ENCODE measurements at regions not wholly inside any gene's neighbourhood (a gene's known extent, or its start where the extent isn't known, plus 50 kb on each side); places are given as distances from the start of the nearest gene placed in this dataset.

GRCh38 chr14:48686650-48687049 is 899.5 kb downstream of the RPS29 start:
- no peaks in the 10 kb centered on the region for H3K9me3 ChIP-seq (ENCODE audit: insufficient read depth, low read depth, low read length)
- H3K27ac ChIP-seq (ENCODE audit: low read depth, low read length), result no peak overlapping the region
- no peak overlapping the region for H3K14ac ChIP-seq (ENCODE audit: low read length)
- H2BK12ac ChIP-seq (ENCODE audit: low read length), result no peak overlapping the region
- H2BK5ac ChIP-seq (ENCODE audit: low read depth, low read length, poor library complexity), result no peak overlapping the region
- H3K4me3 ChIP-seq (ENCODE audit: low read depth, low read length), result no peak overlapping the region
- no peak for DNase-seq
- H4K91ac ChIP-seq (ENCODE audit: low read depth, low read length), result no peak overlapping the region
- no peaks in the 10 kb centered on the region for H3K27me3 ChIP-seq (ENCODE audit: insufficient read depth, low read length)
- no peaks in the 10 kb centered on the region for H3K79me1 ChIP-seq (ENCODE audit: low read length)
- no peak overlapping the region for H3K18ac ChIP-seq (ENCODE audit: low read length)
- no peaks in the 10 kb centered on the region for H3K4me1 ChIP-seq (ENCODE audit: control insufficient read depth in 1 of 2, insufficient read depth in 2 of 2, low read length in 2 of 2)
- no CpG with 5 or more reads among the region's 3 CpGs for WGBS (ENCODE audit: extremely low coverage, insufficient coverage, insufficient read length)
- no peak overlapping the region for H3K4me2 ChIP-seq (ENCODE audit: low read length)
- H4K8ac ChIP-seq (ENCODE audit: low read depth, low read length), result no peak overlapping the region
- no peak overlapping the region for H2BK120ac ChIP-seq (ENCODE audit: insufficient read depth, low read length, poor library complexity)
- no peak overlapping the region for H3K23ac ChIP-seq (ENCODE audit: low read length)
- H3K79me2 ChIP-seq (ENCODE audit: control insufficient read depth, insufficient read depth, low read length, poor library complexity), result no peaks in the 10 kb centered on the region
- no peak overlapping the region for H3K4ac ChIP-seq (ENCODE audit: low read depth, low read length)
- H2AFZ ChIP-seq (ENCODE audit: insufficient read depth, low read length, poor library complexity), result no peak overlapping the region
- no peak overlapping the region for H3K9ac ChIP-seq (ENCODE audit: low read length)
- H4K12ac ChIP-seq (ENCODE audit: low read depth, low read length), result no peak overlapping the region
- H2AK5ac ChIP-seq (ENCODE audit: low read length), result no peak overlapping the region
- H3K36me3 ChIP-seq (ENCODE audit: control insufficient read depth in 1 of 2, insufficient read depth in 2 of 2, low read length in 2 of 2), result no peaks in the 10 kb centered on the region

DNA sequence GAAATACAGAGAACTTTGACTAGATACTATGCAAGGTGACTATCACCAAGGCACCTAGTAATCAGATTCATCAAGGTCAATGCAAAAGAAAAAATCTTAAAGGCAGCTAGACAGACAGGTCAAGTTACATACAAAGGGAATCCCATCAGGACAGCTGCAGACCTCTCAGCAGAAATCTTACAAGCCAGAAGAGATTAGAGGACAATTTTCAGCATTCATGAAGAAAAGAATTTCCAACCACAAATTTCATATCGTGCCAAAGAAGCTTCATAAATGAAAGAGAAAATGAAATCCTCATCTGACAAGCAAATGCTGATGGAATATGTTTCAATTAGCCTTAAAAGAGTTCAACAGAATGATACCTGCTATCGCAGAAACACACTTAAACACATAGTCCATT is 913.7 kb downstream of the RPS29 start:
- Histone ChIP-seq H2BK5ac (ENCODE audit: low read depth, low read length, poor library complexity) (no peak overlapping the region), H3K79me1 (ENCODE audit: low read length) (no peaks in the 10 kb centered on the region), H3K27ac (ENCODE audit: low read depth, low read length) (no peak overlapping the region), H3K9me3 (ENCODE audit: insufficient read depth, low read depth, low read length) (no peaks in the 10 kb centered on the region), H3K14ac (ENCODE audit: low read length) (no peak overlapping the region), H3K4ac (ENCODE audit: low read depth, low read length) (no peak overlapping the region), H2BK12ac (ENCODE audit: low read length) (no peak overlapping the region), H3K79me2 (ENCODE audit: control insufficient read depth, insufficient read depth, low read length, poor library complexity) (no peaks in the 10 kb centered on the region), H2BK120ac (ENCODE audit: insufficient read depth, low read length, poor library complexity) (no peak overlapping the region), H3K27me3 (ENCODE audit: insufficient read depth, low read length) (no peaks in the 10 kb centered on the region), H4K12ac (ENCODE audit: low read depth, low read length) (no peak overlapping the region), H3K4me2 (ENCODE audit: low read length) (no peak overlapping the region), H3K9ac (ENCODE audit: low read length) (no peak overlapping the region), H3K4me1 (ENCODE audit: control insufficient read depth in 1 of 2, insufficient read depth in 2 of 2, low read length in 2 of 2) (no peaks in the 10 kb centered on the region), H4K91ac (ENCODE audit: low read depth, low read length) (no peak overlapping the region), H3K36me3 (ENCODE audit: control insufficient read depth in 1 of 2, insufficient read depth in 2 of 2, low read length in 2 of 2) (no peaks in the 10 kb centered on the region), H3K23ac (ENCODE audit: low read length) (no peak overlapping the region), H2AK5ac (ENCODE audit: low read length) (no peak overlapping the region), H4K8ac (ENCODE audit: low read depth, low read length) (no peak overlapping the region), H2AFZ (ENCODE audit: insufficient read depth, low read length, poor library complexity) (no peak overlapping the region), H3K4me3 (ENCODE audit: low read depth, low read length) (no peak overlapping the region), H3K18ac (ENCODE audit: low read length) (no peak overlapping the region)
- WGBS (ENCODE audit: extremely low coverage, insufficient coverage, insufficient read length), result no CpG with 5 or more reads among the region's 2 CpGs
- DNase-seq, result no peak

GRCh38 chr14:48670939-48671338 is 915.2 kb downstream of the RPS29 start:
- Histone ChIP-seq H3K9ac (ENCODE audit: low read length) (no peak overlapping the region), H3K9me3 (ENCODE audit: insufficient read depth, low read depth, low read length) (no peaks in the 10 kb centered on the region), H3K4me3 (ENCODE audit: low read depth, low read length) (no peak overlapping the region), H4K12ac (ENCODE audit: low read depth, low read length) (no peak overlapping the region), H3K27ac (ENCODE audit: low read depth, low read length) (no peak overlapping the region), H2AK5ac (ENCODE audit: low read length) (no peak overlapping the region), H3K4ac (ENCODE audit: low read depth, low read length) (no peak overlapping the region), H3K18ac (ENCODE audit: low read length) (no peak overlapping the region), H3K27me3 (ENCODE audit: insufficient read depth, low read length) (no peaks in the 10 kb centered on the region), H3K4me1 (ENCODE audit: control insufficient read depth in 1 of 2, insufficient read depth in 2 of 2, low read length in 2 of 2) (no peaks in the 10 kb centered on the region), H3K79me2 (ENCODE audit: control insufficient read depth, insufficient read depth, low read length, poor library complexity) (no peaks in the 10 kb centered on the region), H3K14ac (ENCODE audit: low read length) (no peak overlapping the region), H3K36me3 (ENCODE audit: control insufficient read depth in 1 of 2, insufficient read depth in 2 of 2, low read length in 2 of 2) (no peaks in the 10 kb centered on the region), H2AFZ (ENCODE audit: insufficient read depth, low read length, poor library complexity) (no peak overlapping the region), H2BK12ac (ENCODE audit: low read length) (no peak overlapping the region), H2BK120ac (ENCODE audit: insufficient read depth, low read length, poor library complexity) (no peak overlapping the region), H4K8ac (ENCODE audit: low read depth, low read length) (no peak overlapping the region), H2BK5ac (ENCODE audit: low read depth, low read length, poor library complexity) (no peak overlapping the region), H3K79me1 (ENCODE audit: low read length) (no peaks in the 10 kb centered on the region), H3K23ac (ENCODE audit: low read length) (no peak overlapping the region), H4K91ac (ENCODE audit: low read depth, low read length) (no peak overlapping the region), H3K4me2 (ENCODE audit: low read length) (no peak overlapping the region)
- DNase-seq, result no peak
- WGBS (ENCODE audit: extremely low coverage, insufficient coverage, insufficient read length), result no CpG with 5 or more reads among the region's 4 CpGs

DNA sequence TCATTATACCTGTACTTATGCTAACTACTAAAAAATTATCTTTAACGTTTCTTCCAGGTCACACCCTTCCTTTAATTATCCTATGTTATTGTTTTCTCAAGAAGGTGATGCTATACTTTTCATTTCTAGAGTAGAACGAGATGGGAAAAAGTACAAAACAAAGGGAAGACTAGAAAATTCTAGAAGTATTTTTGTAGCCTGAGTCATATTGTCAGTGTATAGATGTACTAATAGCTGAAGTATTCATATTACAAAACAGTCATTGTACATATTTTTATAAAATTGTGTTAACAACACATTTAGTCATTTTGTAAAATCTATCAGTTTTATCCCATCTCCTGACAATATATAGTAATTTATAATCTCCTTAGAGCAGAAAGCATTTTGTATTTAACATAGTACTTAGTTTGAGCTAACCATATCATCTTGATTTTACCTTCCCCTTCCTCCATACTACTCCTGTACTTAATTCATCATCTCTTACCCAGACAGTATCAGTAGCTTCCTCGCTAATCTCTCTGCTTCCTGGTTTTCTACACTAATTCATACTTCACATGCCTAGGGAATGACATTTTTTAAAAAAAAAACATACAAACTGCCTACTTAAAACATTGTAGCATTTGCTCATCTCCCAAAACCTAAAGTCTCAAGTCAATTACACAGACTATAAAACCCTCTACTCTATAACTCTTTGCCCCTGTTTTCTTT is 920.9 kb downstream of the RPS29 start:
- no peak overlapping the region for H3K4me3 ChIP-seq (ENCODE audit: low read depth, low read length)
- no peak overlapping the region for H3K4me2 ChIP-seq (ENCODE audit: low read length)
- no peak overlapping the region for H3K18ac ChIP-seq (ENCODE audit: low read length)
- no peaks in the 10 kb centered on the region for H3K27me3 ChIP-seq (ENCODE audit: insufficient read depth, low read length)
- no peak overlapping the region for H2BK12ac ChIP-seq (ENCODE audit: low read length)
- H3K14ac ChIP-seq (ENCODE audit: low read length), result no peak overlapping the region
- H3K79me2 ChIP-seq (ENCODE audit: control insufficient read depth, insufficient read depth, low read length, poor library complexity), result no peaks in the 10 kb centered on the region
- DNase-seq, result peak in 1 of 2 donors; percentile 9
- WGBS (ENCODE audit: extremely low coverage, insufficient coverage, insufficient read length), result 100% methylated on average over 1 of the region's 3 CpGs
- H4K91ac ChIP-seq (ENCODE audit: low read depth, low read length), result no peak overlapping the region
- no peak overlapping the region for H3K27ac ChIP-seq (ENCODE audit: low read depth, low read length)
- H4K12ac ChIP-seq (ENCODE audit: low read depth, low read length), result no peak overlapping the region
- H3K4me1 ChIP-seq (ENCODE audit: control insufficient read depth in 1 of 2, insufficient read depth in 2 of 2, low read length in 2 of 2), result no peaks in the 10 kb centered on the region
- no peak overlapping the region for H2AK5ac ChIP-seq (ENCODE audit: low read length)
- no peak overlapping the region for H2AFZ ChIP-seq (ENCODE audit: insufficient read depth, low read length, poor library complexity)
- no peak overlapping the region for H3K4ac ChIP-seq (ENCODE audit: low read depth, low read length)
- H2BK120ac ChIP-seq (ENCODE audit: insufficient read depth, low read length, poor library complexity), result no peak overlapping the region
- H3K79me1 ChIP-seq (ENCODE audit: low read length), result no peaks in the 10 kb centered on the region
- H4K8ac ChIP-seq (ENCODE audit: low read depth, low read length), result no peak overlapping the region
- H3K36me3 ChIP-seq (ENCODE audit: control insufficient read depth in 1 of 2, insufficient read depth in 2 of 2, low read length in 2 of 2), result no peaks in the 10 kb centered on the region
- H3K23ac ChIP-seq (ENCODE audit: low read length), result no peak overlapping the region
- H3K9ac ChIP-seq (ENCODE audit: low read length), result no peak overlapping the region
- no peak overlapping the region for H2BK5ac ChIP-seq (ENCODE audit: low read depth, low read length, poor library complexity)
- no peaks in the 10 kb centered on the region for H3K9me3 ChIP-seq (ENCODE audit: insufficient read depth, low read depth, low read length)
